ENCODE measurements at regions not wholly inside any gene's neighbourhood (a gene's known extent, or its start where the extent isn't known, plus 50 kb on each side); places are given as distances from the start of the nearest gene placed in this dataset.

GRCh38 chr4:41377196-41377595, 120.5 kb downstream of the UCHL1 start:
- DNase-seq = no peak
- intact Hi-C loops (cut with DNase I; ENCODE audit: low total_unique reads) = no loop called here
- no peak for ATAC-seq
- no peak overlapping the region for H3K4me3 ChIP-seq
- peaks cover 66 to 68% of the 10 kb centered on the region in 2 donors for H3K4me1 ChIP-seq
- H3K27ac ChIP-seq = peak overlapping the region in 1 of 4 donors; percentile 84
- no peaks in the 10 kb centered on the region for H3K36me3 ChIP-seq
- H3K9me3 ChIP-seq = no peaks in the 10 kb centered on the region
- in situ Hi-C loops (cut with MboI; ENCODE audit: low sequenced_read_pairs in 4 of 4) = no loop called here
- H3K27me3 ChIP-seq = no peaks in the 10 kb centered on the region
- TF ChIP-seq CTCF (IDR thresholded peaks at IDR 0.05 in 4 of 5, conservative IDR thresholded peaks at IDR 0.05 in 1 of 5) = no peak
- TF ChIP-seq POLR2A (IDR thresholded peaks at IDR 0.05) = no peak

DNA sequence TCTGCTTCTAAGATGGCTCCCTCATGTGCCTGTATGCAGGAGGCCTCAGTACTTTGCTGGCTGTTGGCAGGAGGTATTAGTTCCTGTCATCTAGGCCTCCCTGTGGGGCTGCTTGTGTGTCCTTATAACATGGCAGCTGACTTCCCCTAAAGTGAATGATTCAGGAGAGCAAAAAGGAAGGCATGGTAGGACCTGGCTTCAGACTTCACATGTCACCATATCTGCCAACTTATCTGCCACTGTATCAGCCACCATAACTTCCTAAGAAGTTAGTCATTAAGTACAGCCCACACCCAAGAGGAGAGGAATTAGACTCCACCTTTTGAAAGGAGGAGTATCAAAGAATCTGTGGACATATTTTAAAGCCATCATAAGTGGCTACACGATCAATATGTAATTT, 122.5 kb downstream of the UCHL1 start:
- DNase-seq (no peak), ATAC-seq (no peak)
- Histone ChIP-seq H3K27ac (no peak overlapping the region), H3K36me3 (no peaks in the 10 kb centered on the region), H3K27me3 (no peaks in the 10 kb centered on the region), H3K4me1 (peaks cover 55 to 65% of the 10 kb centered on the region in 2 donors), H3K9me3 (no peaks in the 10 kb centered on the region), H3K4me3 (no peak overlapping the region)
- TF ChIP-seq CTCF (IDR thresholded peaks at IDR 0.05 in 4 of 5, conservative IDR thresholded peaks at IDR 0.05 in 1 of 5) (no peak), POLR2A (IDR thresholded peaks at IDR 0.05) (no peak)
- intact Hi-C loops (cut with DNase I; ENCODE audit: low total_unique reads) (no loop called here), in situ Hi-C loops (cut with MboI; ENCODE audit: low sequenced_read_pairs in 4 of 4) (no loop called here)

DNA sequence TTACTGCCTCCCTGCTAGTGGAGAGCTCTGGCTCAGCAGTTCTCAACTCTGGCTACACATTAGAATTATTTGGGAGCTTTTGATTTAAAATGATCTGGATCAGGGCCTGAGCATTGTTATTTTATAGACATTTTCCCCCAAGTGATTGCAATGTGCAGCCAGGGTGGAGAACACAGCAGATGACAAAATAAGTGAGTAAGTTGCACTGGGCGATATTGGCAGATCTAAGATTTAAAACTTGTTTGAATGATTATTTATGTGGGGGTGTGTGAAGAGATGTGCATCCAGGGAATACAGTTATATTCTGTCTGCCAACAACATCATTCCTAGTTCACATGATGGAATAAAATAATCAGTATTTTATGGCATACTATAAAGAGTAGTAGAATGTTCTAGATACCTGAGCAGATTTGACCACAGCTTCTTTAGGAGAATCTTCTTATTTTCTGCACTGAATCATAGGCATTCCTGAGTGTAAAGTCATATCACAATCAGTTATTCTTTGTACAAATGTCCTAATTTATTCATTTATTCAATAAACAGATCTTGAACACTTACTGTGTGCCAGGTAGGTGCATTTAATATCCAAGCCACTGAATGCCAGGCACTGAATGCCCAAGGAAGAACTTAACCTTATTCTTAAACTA, 123.9 kb downstream of the UCHL1 start:
- Histone ChIP-seq H3K4me1 (peaks cover 57 to 64% of the 10 kb centered on the region in 2 donors), H3K9me3 (no peaks in the 10 kb centered on the region), H3K4me3 (no peak overlapping the region), H3K27ac (peak overlapping the region in 3 of 4 donors; percentile 38 to 63 (median 51)), H3K36me3 (no peaks in the 10 kb centered on the region), H3K27me3 (no peaks in the 10 kb centered on the region)
- no peak for DNase-seq
- no peak for TF ChIP-seq CTCF (IDR thresholded peaks at IDR 0.05 in 4 of 5, conservative IDR thresholded peaks at IDR 0.05 in 1 of 5)
- no peak for TF ChIP-seq POLR2A (IDR thresholded peaks at IDR 0.05)
- in situ Hi-C loops (cut with MboI; ENCODE audit: low sequenced_read_pairs in 4 of 4) = no loop called here
- intact Hi-C loops (cut with DNase I; ENCODE audit: low total_unique reads) = no loop called here
- ATAC-seq = no peak

- no peaks in the 10 kb centered on the region for H3K36me3 ChIP-seq
- H3K27me3 ChIP-seq = no peaks in the 10 kb centered on the region
- peak overlapping the region in 3 of 4 donors; percentile 38 to 63 (median 51) for H3K27ac ChIP-seq
- peak in 1 of 2 donors; percentile 43 for DNase-seq
- intact Hi-C loops (cut with DNase I; ENCODE audit: low total_unique reads) = no loop called here
- ATAC-seq = peak; percentile 43 to 80
- TF ChIP-seq CTCF (IDR thresholded peaks at IDR 0.05 in 4 of 5, conservative IDR thresholded peaks at IDR 0.05 in 1 of 5) (no peak), POLR2A (IDR thresholded peaks at IDR 0.05) (no peak)
- in situ Hi-C loops (cut with MboI; ENCODE audit: low sequenced_read_pairs in 4 of 4) = no loop called here
- H3K9me3 ChIP-seq = no peaks in the 10 kb centered on the region
- H3K4me1 ChIP-seq = peaks cover 56 to 61% of the 10 kb centered on the region in 2 donors
- no peak overlapping the region for H3K4me3 ChIP-seq
These were observed 124.7 kb downstream of the UCHL1 start for GRCh38 chr4:41381384-41381783.

DNA sequence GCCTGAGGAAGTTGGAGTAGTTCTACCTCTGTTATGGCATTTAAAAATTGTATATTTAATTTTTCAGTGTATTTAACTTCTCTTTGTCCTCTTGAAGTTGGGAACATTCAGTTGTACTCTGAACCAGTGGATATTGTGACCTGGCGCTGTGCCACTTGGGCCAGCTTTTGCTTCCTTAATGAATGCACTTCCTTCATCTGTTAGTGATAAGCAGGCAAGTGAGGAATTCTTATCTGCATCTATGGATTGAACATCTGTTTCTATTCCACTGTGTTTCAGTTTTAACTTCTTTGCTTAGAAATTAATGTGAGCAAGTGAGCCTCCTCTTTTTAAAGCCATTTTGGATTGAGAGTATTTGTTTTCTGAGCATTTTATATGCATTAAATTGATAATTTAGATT, 128.3 kb downstream of the UCHL1 start:
- no peaks in the 10 kb centered on the region for H3K27me3 ChIP-seq
- H3K36me3 ChIP-seq = no peaks in the 10 kb centered on the region
- peak overlapping the region in 1 of 4 donors; percentile 31 for H3K27ac ChIP-seq
- intact Hi-C loops (cut with DNase I; ENCODE audit: low total_unique reads) = no loop called here
- H3K4me3 ChIP-seq = no peak overlapping the region
- in situ Hi-C loops (cut with MboI; ENCODE audit: low sequenced_read_pairs in 4 of 4) = no loop called here
- H3K4me1 ChIP-seq = peaks cover 52% of the 10 kb centered on the region in 2 donors
- ATAC-seq = peak in 1 of 2 donors; percentile 52
- no peaks in the 10 kb centered on the region for H3K9me3 ChIP-seq
- no peak for TF ChIP-seq CTCF (IDR thresholded peaks at IDR 0.05 in 4 of 5, conservative IDR thresholded peaks at IDR 0.05 in 1 of 5)
- TF ChIP-seq POLR2A (IDR thresholded peaks at IDR 0.05) = no peak
- peak in 1 of 2 donors; percentile 32 for DNase-seq

Measured in gastrocnemius medialis (tissue), 4 donors.